VCaP (cell line): ENCODE measurements at regions not wholly inside any gene's neighbourhood (a gene's known extent, or its start where the extent isn't known, plus 50 kb on each side); places are given as distances from the start of the nearest gene placed in this dataset.

Experiments used
- H3K27ac ChIP-seq: fragments of 450-650 bp; 2 replicates; pipeline ENCODE4 v1.5.1; 2017
- CTCF ChIP-seq: fragments of 450-650 bp; conservative IDR thresholded peaks from 2 replicates; pipeline ENCODE4 v1.5.1; 2017; ENCODE audit warnings: mild to moderate bottlenecking, moderate library complexity

DNA sequence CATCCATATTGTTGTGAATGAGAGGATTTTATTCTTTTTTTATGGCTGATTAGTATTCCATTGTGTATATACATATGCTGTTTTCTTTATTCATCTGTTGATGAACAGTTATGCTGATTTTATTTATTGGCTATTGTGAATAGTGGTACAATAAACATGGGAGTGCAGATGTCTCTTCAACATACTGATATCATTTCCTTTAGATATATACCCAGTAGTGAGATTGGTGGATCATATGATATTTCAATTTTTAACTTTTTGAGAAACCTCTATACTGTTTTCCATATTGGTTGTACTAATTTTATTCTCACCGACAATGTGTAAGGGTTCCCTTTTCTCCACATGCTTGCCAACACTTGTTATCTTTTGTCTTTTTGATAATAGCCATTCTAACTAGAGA is 144.5 kb downstream of the ADCYAP1 start:
- no peak overlapping the region for H3K27ac ChIP-seq
- TF ChIP-seq CTCF, result no peak

DNA sequence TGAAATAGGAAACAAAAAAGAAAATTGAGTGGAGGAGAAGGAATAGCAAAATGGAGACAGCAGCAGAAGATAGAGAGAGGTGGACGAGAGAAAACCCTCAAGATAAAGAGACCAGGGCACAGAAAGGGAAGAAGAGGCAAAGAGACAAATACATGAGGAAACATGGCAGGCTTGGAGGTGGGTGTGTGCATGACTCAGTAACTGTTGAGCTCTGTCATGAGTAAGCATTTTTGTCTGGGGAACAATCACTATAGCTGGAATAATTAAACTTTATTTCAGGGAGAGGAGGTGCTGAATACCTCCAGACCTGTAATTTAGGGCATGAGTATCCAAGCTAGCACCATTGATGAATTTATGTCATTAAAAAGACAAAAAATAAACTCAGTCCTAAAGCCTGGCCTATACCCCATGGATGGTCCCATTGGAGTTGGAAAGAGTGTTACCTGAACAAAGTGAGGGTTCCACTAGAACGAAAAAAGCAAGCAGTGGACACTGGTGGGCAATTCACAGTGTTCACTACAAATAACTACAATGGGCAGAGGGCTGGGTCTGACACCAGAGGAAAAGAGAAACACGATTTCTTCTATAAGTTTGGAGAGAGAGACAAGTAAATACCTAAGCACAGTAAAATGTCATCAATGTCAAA is 145.5 kb downstream of the ADCYAP1 start:
- no peak overlapping the region for H3K27ac ChIP-seq
- TF ChIP-seq CTCF, result no peak

DNA sequence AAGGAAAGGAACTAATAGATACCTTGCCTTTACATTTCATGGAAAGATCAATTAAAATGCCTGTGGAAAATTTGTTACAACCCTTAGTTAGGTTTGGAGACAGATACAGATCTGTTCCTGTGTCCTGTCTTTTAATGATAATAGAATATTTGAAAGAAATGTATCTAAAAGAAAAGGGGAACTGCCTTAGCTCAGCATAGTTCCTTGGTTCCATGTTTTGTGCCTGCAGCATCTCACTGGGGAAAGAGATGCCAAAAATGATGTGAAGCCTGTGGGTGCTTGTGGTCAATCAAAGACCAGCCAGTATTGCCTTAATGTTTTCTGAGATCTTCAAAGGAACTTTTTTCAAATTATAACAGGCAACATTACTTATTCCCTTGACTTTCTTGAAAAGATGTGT is 147.6 kb downstream of the ADCYAP1 start:
- no peak for TF ChIP-seq CTCF
- no peak overlapping the region for H3K27ac ChIP-seq

- TF ChIP-seq CTCF, result no peak
- no peak overlapping the region for H3K27ac ChIP-seq
Measured at GRCh38 chr18:1053331-1054315, 149.0 kb downstream of the ADCYAP1 start.

DNA sequence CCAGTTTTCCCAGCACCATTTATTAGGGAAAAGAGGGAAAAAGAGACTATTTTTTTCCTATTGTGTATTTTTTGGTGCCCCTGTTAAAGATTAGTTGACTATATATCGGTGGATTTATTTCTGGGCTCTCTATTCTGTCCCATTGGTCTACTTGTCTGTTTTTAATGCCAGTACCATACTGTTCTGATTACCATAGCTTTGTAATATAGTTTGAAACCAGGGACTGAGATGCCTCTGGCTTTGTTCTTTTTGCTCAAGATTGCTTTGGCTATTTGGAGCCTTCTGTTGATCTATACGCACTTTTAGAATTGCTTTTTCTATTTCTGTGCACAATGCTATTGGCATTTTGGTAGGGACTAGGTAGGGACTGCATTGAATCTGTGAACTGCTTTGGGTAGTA is 151.7 kb downstream of the ADCYAP1 start:
- TF ChIP-seq CTCF, result no peak
- H3K27ac ChIP-seq, result no peak overlapping the region

GRCh38 chr18:1057367-1057766 is 152.7 kb downstream of the ADCYAP1 start:
- H3K27ac ChIP-seq, result no peak overlapping the region
- TF ChIP-seq CTCF, result no peak

DNA sequence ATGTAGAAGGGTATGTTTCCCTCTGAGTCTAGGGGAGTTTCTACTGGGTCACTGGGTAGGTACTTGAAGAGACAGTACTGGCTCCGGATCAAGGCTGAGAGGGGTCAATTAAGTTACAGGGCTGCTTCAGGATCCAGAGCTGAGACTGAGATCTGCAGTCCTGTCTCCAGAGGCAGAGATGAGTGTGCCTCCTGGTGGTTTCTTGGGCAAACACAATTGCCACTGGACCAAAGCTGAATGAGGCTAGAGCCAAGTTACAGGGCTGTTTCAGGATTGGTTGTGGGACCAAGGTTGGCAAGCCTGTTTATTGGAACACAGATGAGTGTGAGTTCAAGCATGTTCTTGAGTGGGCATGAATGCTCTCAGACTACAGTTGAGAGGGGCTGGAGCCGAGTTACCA is 157.9 kb downstream of the ADCYAP1 start:
- no peak for TF ChIP-seq CTCF
- H3K27ac ChIP-seq, result no peak overlapping the region
